Fibroblast of lung (primary cell): ENCODE measurements at regions not wholly inside any gene's neighbourhood (a gene's known extent, or its start where the extent isn't known, plus 50 kb on each side); places are given as distances from the start of the nearest gene placed in this dataset.

Source experiments
- CTCF ChIP-seq, 2 donors: IDR thresholded peaks in 1 of 2; conservative IDR thresholded peaks in 1 of 2; 1 replicate in 1 of 2; 2 replicates in 1 of 2; pipeline ENCODE4 v1.5.1; 2011 to 2012; ENCODE audit warnings: low read length in 2 of 2, control low read depth in 1 of 2, inconsistent platforms in 1 of 2, low read depth in 1 of 2, mild to moderate bottlenecking in 1 of 2
- EZH2 ChIP-seq: IDR thresholded peaks from 2 replicates; pipeline ENCODE4 v1.5.1; 2012; ENCODE audit warnings: low read length, control low read depth, mild to moderate bottlenecking; ENCODE audit errors: missing control alignments

GRCh38 chr3:118531816-118532215 lies 502.8 kb downstream of the IGSF11 start:
- no peak for TF ChIP-seq EZH2
- no peak for TF ChIP-seq CTCF (conservative IDR thresholded peaks at IDR 0.05 in 1 of 2, IDR thresholded peaks at IDR 0.05 in 1 of 2; ENCODE audit: low read depth in 1 of 2, low read length in 2 of 2)
